ENCODE measurements at regions not wholly inside any gene's neighbourhood (a gene's known extent, or its start where the extent isn't known, plus 50 kb on each side); places are given as distances from the start of the nearest gene placed in this dataset.

DNA sequence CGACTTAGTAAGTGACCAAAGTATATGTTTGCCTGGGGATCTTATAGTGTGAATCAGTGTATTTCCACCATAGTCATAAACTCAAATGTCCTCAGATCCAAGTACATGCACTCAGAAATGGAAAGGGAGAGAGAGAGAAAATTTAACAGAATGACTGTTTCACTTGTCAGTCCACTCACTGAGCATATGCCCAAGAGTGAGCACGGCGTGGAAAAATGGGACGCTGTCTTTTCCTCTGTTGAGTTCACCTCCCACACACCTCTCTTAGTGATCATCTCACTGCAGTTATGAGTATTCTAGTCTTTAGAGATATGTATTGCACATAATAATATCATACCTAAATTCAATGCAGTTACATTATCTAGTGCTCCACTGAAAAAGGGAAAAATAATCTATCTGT is 156.8 kb upstream of the PRMT6 start:
- TF ChIP-seq POLR2A (IDR thresholded peaks at IDR 0.05) (no peak), POLR2AphosphoS5 (IDR thresholded peaks at IDR 0.05) (no peak)
- TF ChIP-seq, protein P1, sequence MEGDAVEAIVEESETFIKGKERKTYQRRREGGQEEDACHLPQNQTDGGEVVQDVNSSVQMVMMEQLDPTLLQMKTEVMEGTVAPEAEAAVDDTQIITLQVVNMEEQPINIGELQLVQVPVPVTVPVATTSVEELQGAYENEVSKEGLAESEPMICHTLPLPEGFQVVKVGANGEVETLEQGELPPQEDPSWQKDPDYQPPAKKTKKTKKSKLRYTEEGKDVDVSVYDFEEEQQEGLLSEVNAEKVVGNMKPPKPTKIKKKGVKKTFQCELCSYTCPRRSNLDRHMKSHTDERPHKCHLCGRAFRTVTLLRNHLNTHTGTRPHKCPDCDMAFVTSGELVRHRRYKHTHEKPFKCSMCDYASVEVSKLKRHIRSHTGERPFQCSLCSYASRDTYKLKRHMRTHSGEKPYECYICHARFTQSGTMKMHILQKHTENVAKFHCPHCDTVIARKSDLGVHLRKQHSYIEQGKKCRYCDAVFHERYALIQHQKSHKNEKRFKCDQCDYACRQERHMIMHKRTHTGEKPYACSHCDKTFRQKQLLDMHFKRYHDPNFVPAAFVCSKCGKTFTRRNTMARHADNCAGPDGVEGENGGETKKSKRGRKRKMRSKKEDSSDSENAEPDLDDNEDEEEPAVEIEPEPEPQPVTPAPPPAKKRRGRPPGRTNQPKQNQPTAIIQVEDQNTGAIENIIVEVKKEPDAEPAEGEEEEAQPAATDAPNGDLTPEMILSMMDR (IDR thresholded peaks at IDR 0.05 in 8 of 11, conservative IDR thresholded peaks at IDR 0.05 in 3 of 11): no peak
- no peak for DNase-seq
- H3K4me1 ChIP-seq: no peaks in the 10 kb centered on the region
- H3K27ac ChIP-seq: no peak overlapping the region
- intact Hi-C loops (cut with DNase I; ENCODE audit: low total_unique reads): no loop called here
- H3K36me3 ChIP-seq: no peaks in the 10 kb centered on the region
- no peaks in the 10 kb centered on the region for H3K27me3 ChIP-seq (replicated peaks in 1 of 7)
- no peaks in the 10 kb centered on the region for H3K9me3 ChIP-seq
- 81 to 87% (median 85%) methylated on average over 4 of the region's 4 CpGs for WGBS, 5 donors
- H3K4me3 ChIP-seq: no peak overlapping the region

DNA sequence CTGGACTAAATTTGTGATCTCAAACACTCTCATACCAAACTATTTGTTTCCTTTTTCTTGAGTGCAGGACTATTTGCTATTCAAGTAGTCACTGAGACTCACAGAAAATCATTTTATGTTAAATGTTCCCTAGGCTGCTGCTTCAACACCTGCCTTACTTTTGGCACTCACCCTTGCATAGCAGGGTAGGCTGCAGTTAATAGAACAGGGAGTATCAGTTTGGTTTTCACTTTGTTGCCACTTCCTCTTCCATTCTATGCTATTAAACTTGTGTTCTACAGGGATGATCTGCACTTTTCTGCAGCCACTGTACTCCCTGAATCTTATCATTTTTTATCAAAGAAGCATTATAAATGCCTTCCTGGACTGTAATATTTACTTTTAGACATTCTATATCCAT is 148.7 kb upstream of the PRMT6 start:
- no peaks in the 10 kb centered on the region for H3K9me3 ChIP-seq
- no peaks in the 10 kb centered on the region for H3K27me3 ChIP-seq (replicated peaks in 1 of 7)
- intact Hi-C loops (cut with DNase I; ENCODE audit: low total_unique reads): no loop called here
- no peak overlapping the region for H3K4me3 ChIP-seq
- no peaks in the 10 kb centered on the region for H3K4me1 ChIP-seq
- H3K36me3 ChIP-seq: no peaks in the 10 kb centered on the region
- no peak for DNase-seq
- TF ChIP-seq, protein P1 (IDR thresholded peaks at IDR 0.05 in 8 of 11, conservative IDR thresholded peaks at IDR 0.05 in 3 of 11): no peak
- TF ChIP-seq POLR2A (IDR thresholded peaks at IDR 0.05): no peak
- no peak for TF ChIP-seq POLR2AphosphoS5 (IDR thresholded peaks at IDR 0.05)
- H3K27ac ChIP-seq: no peak overlapping the region

DNA sequence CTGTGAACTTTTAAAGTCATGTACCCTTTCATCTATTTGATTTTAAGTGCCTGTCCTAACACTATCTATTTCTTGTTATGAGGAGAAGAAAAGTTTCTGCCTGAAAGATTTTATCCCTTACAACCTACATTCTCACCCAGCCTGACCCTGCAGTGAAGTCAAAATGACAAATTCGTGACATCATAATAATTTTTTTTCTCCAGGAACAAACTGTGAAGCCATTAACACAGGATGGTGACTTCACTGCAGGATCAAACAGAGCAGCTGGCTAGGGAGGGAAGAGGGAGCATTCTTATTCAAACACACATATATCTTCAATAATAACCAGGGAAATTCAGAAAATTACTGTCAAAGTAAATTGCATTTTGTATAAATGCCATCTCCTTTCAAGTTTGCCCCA is 147.8 kb upstream of the PRMT6 start:
- Histone ChIP-seq H3K4me1 (no peaks in the 10 kb centered on the region), H3K9me3 (no peaks in the 10 kb centered on the region), H3K27ac (no peak overlapping the region), H3K4me3 (no peak overlapping the region), H3K36me3 (no peaks in the 10 kb centered on the region), H3K27me3 (replicated peaks in 1 of 7) (no peaks in the 10 kb centered on the region)
- 51 to 74% (median 59%) methylated on average over 1 of the region's 1 CpG for WGBS, 5 donors
- intact Hi-C loops (cut with DNase I; ENCODE audit: low total_unique reads): no loop called here
- no peak for DNase-seq
- no peak for TF ChIP-seq POLR2A (IDR thresholded peaks at IDR 0.05)
- TF ChIP-seq, protein P1 (IDR thresholded peaks at IDR 0.05 in 8 of 11, conservative IDR thresholded peaks at IDR 0.05 in 3 of 11): no peak
- TF ChIP-seq POLR2AphosphoS5 (IDR thresholded peaks at IDR 0.05): no peak

DNA sequence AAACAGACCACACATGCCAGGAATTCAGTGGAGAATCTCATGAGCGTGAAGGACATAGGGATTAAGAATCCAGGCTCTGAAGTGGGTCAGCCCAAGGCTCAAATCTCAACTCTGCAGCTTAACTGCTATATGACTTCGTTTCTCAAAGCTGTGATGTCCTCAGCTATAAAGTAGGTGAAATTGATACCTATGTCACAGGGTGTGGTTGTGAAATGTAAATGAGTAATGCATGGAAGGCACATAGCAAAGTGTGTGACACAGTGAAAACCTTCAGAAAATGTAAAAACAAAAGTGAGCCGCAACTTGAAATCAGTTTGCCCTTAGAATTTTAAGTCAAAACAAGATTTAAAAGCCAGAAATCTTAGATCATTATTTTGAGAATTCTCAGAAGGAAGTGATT is 145.7 kb upstream of the PRMT6 start:
- TF ChIP-seq POLR2A (IDR thresholded peaks at IDR 0.05) (no peak), POLR2AphosphoS5 (IDR thresholded peaks at IDR 0.05) (no peak)
- TF ChIP-seq, protein P1 (IDR thresholded peaks at IDR 0.05 in 8 of 11, conservative IDR thresholded peaks at IDR 0.05 in 3 of 11): no peak
- no peaks in the 10 kb centered on the region for H3K9me3 ChIP-seq
- intact Hi-C loops (cut with DNase I; ENCODE audit: low total_unique reads): no loop called here
- 74 to 83% (median 82%) methylated on average over 3 of the region's 3 CpGs for WGBS, 5 donors
- H3K4me3 ChIP-seq: no peak overlapping the region
- H3K27me3 ChIP-seq (replicated peaks in 1 of 7): no peaks in the 10 kb centered on the region
- DNase-seq: no peak
- H3K36me3 ChIP-seq: no peaks in the 10 kb centered on the region
- no peak overlapping the region for H3K27ac ChIP-seq
- H3K4me1 ChIP-seq: no peaks in the 10 kb centered on the region
